Neural cell (in vitro differentiated cells): ENCODE measurements at regions not wholly inside any gene's neighbourhood (a gene's known extent, or its start where the extent isn't known, plus 50 kb on each side); places are given as distances from the start of the nearest gene placed in this dataset.

ENCODE experiments used
- CTCF ChIP-seq: fragments of 450-650 bp; IDR thresholded peaks from 2 replicates; pipeline ENCODE4 v1.5.1; 2014; ENCODE audit warnings: antibody characterized with exemption, mild to moderate bottlenecking, moderate library complexity; ENCODE audit not compliant: poor library complexity, severe bottlenecking
- EP300 ChIP-seq: fragments of 450-650 bp; conservative IDR thresholded peaks from 2 replicates; pipeline ENCODE4 v1.6.1; 2014; ENCODE audit warnings: antibody characterized with exemption, mild to moderate bottlenecking, moderate library complexity; ENCODE audit not compliant: poor library complexity, severe bottlenecking
- EZH2 ChIP-seq: fragments of 200-600, 300-800 bp; shearing (Covaris generic), sonication (generic); IDR thresholded peaks from 2 replicates; pipeline ENCODE4 v1.6.1; 2014; ENCODE audit warnings: antibody characterized with exemption, low read length, borderline replicate concordance, mild to moderate bottlenecking; ENCODE audit not compliant: insufficient read depth, poor library complexity, severe bottlenecking
- POLR2AphosphoS5 ChIP-seq: IDR thresholded peaks from 2 replicates; pipeline ENCODE4 v1.6.1; 2012
- REST ChIP-seq: IDR thresholded peaks from 2 replicates; pipeline ENCODE4 v1.6.1; 2012; ENCODE audit warnings: borderline replicate concordance
- SMC3 ChIP-seq: fragments of 450-650 bp; conservative IDR thresholded peaks from 2 replicates; pipeline ENCODE4 v1.6.1; 2014; ENCODE audit warnings: antibody characterized with exemption, mild to moderate bottlenecking, moderate library complexity; ENCODE audit not compliant: poor library complexity
- TAF1 ChIP-seq: IDR thresholded peaks from 2 replicates; pipeline ENCODE4 v1.6.1; 2012; ENCODE audit warnings: low read depth

- TF ChIP-seq CTCF: no peak
- no peak for TF ChIP-seq EZH2
- no peak for TF ChIP-seq REST
- no peak for TF ChIP-seq POLR2AphosphoS5
- no peak for TF ChIP-seq TAF1
- no peak for TF ChIP-seq SMC3
- no peak for TF ChIP-seq EP300
Observed at GRCh38 chr2:146868051-146868450, 976.8 kb upstream of the ACVR2A start.
